ENCODE measurements at regions not wholly inside any gene's neighbourhood (a gene's known extent, or its start where the extent isn't known, plus 50 kb on each side); places are given as distances from the start of the nearest gene placed in this dataset.

GRCh38 chr11:119478711-119479285, 55.8 kb upstream of the THY1 start:
- TF ChIP-seq POLR2A (IDR thresholded peaks at IDR 0.05; ENCODE audit: low read length) (no peak), GATA1 (IDR thresholded peaks at IDR 0.05; ENCODE audit: low read depth, low read length) (no peak)

All from erythroblast (primary cell).